Upper lobe of left lung (tissue), 4 donors: ENCODE measurements at regions not wholly inside any gene's neighbourhood (a gene's known extent, or its start where the extent isn't known, plus 50 kb on each side); places are given as distances from the start of the nearest gene placed in this dataset.

Experiments used
- EP300 ChIP-seq, 4 donors: sonication (generic); formaldehyde crosslinking; IDR thresholded peaks; one replicate each; pipeline ENCODE4 v1.5.1; 2017; ENCODE audit warnings: antibody characterized with exemption in 4 of 4, control low read depth in 2 of 4
- POLR2AphosphoS5 ChIP-seq, 2 donors: sonication (generic); formaldehyde crosslinking; IDR thresholded peaks; one replicate each; pipeline ENCODE4 v1.5.1; 2017; ENCODE audit warnings: antibody characterized with exemption in 2 of 2
- TF ChIP-seq, protein P1 (sequence below), 6 experiments: fragments of 450-650 bp in 4 of 6; fragments of 200-600 bp in 2 of 6; sonication (generic) in 2 of 6; IDR thresholded peaks; one replicate each; pipeline ENCODE4 v1.5.1; 2016 to 2019; ENCODE audit warnings: antibody characterized with exemption in 6 of 6

DNA sequence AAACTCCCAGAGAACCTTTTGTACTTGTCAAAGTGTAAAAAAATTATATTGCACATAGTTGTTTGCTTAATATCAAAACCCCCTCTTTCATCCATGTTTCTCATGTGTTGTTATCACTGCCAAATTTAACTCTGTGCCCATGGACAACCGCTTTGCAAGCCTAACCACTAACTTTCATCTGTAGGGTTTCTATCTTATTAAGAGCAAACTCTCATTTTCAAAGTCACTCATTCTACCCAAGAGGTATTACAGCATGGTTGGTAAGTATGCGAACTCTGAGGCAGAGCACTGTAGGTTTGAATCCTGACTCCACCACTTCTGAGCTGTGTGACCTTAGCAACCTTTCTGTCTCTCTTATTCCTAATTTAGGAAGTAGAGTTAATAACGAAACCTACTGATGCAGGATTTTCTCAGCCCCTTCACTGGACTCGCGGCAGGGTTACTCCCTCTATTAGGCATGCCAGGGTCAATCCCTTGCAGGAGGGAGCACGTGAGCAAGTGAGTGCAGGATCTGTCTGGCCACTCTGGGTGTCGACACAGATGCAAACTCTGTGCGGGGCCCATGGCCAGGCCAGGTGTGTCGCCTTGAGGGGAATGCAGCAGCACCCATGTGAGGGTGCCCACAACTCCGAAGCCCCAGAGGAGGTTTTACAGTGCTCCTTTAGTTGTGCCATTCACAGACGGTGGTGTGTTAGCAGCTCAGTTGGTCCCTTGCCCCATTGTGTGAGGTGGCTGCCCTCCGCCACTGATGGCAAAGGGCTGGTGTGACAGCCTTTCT lies 361.5 kb upstream of the ADGRL2 start:
- no peak for TF ChIP-seq POLR2AphosphoS5 (IDR thresholded peaks at IDR 0.05)
- TF ChIP-seq EP300 (IDR thresholded peaks at IDR 0.05) = no peak
- TF ChIP-seq, protein P1, sequence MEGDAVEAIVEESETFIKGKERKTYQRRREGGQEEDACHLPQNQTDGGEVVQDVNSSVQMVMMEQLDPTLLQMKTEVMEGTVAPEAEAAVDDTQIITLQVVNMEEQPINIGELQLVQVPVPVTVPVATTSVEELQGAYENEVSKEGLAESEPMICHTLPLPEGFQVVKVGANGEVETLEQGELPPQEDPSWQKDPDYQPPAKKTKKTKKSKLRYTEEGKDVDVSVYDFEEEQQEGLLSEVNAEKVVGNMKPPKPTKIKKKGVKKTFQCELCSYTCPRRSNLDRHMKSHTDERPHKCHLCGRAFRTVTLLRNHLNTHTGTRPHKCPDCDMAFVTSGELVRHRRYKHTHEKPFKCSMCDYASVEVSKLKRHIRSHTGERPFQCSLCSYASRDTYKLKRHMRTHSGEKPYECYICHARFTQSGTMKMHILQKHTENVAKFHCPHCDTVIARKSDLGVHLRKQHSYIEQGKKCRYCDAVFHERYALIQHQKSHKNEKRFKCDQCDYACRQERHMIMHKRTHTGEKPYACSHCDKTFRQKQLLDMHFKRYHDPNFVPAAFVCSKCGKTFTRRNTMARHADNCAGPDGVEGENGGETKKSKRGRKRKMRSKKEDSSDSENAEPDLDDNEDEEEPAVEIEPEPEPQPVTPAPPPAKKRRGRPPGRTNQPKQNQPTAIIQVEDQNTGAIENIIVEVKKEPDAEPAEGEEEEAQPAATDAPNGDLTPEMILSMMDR (IDR thresholded peaks at IDR 0.05) = no peak
